Prostate gland (tissue), 2 donors: ENCODE measurements at regions not wholly inside any gene's neighbourhood (a gene's known extent, or its start where the extent isn't known, plus 50 kb on each side); places are given as distances from the start of the nearest gene placed in this dataset.

Experiments used
- DNase-seq: peaks from one replicate; pipeline ENCODE4 v3.0.0-alpha.2; 2019; ENCODE audit warnings: low spot score
- H3K27ac ChIP-seq, 2 donors: fragments of 200-600 bp; sonication (generic); 2 replicates each; pipeline ENCODE4 v1.5.1; 2017 to 2019
- H3K27me3 ChIP-seq: fragments of 200-600 bp; sonication (generic); replicated peaks from 2 replicates; pipeline ENCODE4 v1.5.1; 2019; ENCODE audit not compliant: insufficient read depth
- H3K36me3 ChIP-seq, 2 donors: fragments of 200-600 bp; sonication (generic); 1 replicate in 1 of 2; 2 replicates in 1 of 2; pipeline versions ENCODE4 v1.5.1 to v1.8.1; 2017 to 2019
- H3K4me1 ChIP-seq: fragments of 200-600 bp; sonication (generic); replicated peaks from 2 replicates; pipeline ENCODE4 v1.5.1; 2019
- H3K4me3 ChIP-seq, 2 donors: fragments of 200-600 bp; sonication (generic); 2 replicates each; pipeline ENCODE4 v1.5.1; 2017 to 2019
- H3K9me3 ChIP-seq: fragments of 200-600 bp; sonication (generic); 2 replicates; pipeline ENCODE4 v1.5.1; 2017
- CTCF ChIP-seq, 4 experiments: fragments of 200-600 bp in 2 of 4; fragments of 450-650 bp in 2 of 4; sonication (generic) in 2 of 4; IDR thresholded peaks; 1 replicate in 3 of 4; 2 replicates in 1 of 4; pipeline ENCODE4 v1.5.1; 2016 to 2019; ENCODE audit warnings: antibody characterized with exemption in 4 of 4, mild to moderate bottlenecking in 2 of 4, moderate library complexity in 2 of 4
- POLR2A ChIP-seq: fragments of 450-650 bp; IDR thresholded peaks from one replicate; pipeline ENCODE4 v1.6.1; 2016; ENCODE audit warnings: antibody characterized with exemption, mild to moderate bottlenecking
- POLR2AphosphoS5 ChIP-seq: sonication (generic); formaldehyde crosslinking; IDR thresholded peaks from one replicate; pipeline ENCODE4 v1.6.1; 2017; ENCODE audit warnings: antibody characterized with exemption
- WGBS: methylation state at CpG from one replicate; pipeline ENCODE4 v1.1.5; 2018; 5-methylcytosine and 5-hydroxymethylcytosine counted together
- intact Hi-C: fragments of 100-400 bp; cut with DNase I; formaldehyde crosslinking; loops from one replicate; pipeline ENCODE4 v1.14.2; 2022

DNA sequence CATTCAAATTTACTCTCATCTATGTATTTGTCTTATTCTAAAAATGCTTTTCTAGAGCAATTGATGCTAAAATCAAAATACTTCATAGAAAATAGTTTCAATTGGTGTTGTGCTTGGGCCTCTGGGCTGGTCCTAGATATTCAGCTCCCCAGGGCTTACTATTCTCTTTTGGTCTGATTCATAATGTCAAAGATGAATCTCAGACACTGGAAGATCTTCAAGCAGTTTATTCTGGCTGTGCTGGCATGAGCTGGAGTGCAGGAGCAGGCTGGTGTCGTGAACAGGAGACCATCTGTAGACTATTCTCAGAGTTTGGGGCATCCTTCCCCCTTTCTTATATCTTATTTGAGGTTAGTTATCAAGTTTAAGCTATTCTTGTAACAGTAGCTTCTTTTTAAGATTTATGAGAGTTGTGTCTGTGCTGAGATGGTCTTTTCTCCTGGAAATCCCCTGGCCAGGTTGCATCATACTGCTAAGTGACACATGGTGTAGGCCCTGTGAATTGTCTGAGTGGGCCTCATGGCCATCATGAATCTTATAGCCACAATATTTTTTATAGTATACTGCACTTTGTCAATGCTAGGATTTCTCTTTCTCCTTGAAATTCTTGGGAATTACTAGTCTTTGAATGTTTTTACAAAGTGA, 1624.0 kb upstream of the IGFBP7 start:
- H3K4me3 ChIP-seq: no peak overlapping the region
- H3K4me1 ChIP-seq: no peaks in the 10 kb centered on the region
- H3K27ac ChIP-seq: no peak overlapping the region
- WGBS: 60% methylated on average over 1 of the region's 1 CpG
- DNase-seq: no peak
- H3K9me3 ChIP-seq: no peaks in the 10 kb centered on the region
- intact Hi-C loops: no loop called here
- H3K36me3 ChIP-seq: no peaks in the 10 kb centered on the region
- TF ChIP-seq POLR2A: no peak
- no peaks in the 10 kb centered on the region for H3K27me3 ChIP-seq

GRCh38 chr4:58732973-58733372, 1622.8 kb upstream of the IGFBP7 start:
- H3K27me3 ChIP-seq: no peaks in the 10 kb centered on the region
- no peak overlapping the region for H3K27ac ChIP-seq
- H3K4me1 ChIP-seq: no peaks in the 10 kb centered on the region
- TF ChIP-seq POLR2AphosphoS5 (no peak), CTCF (IDR thresholded peaks at IDR 0.05) (no peak), POLR2A (no peak)
- WGBS: 86% methylated on average over 2 of the region's 2 CpGs
- no peaks in the 10 kb centered on the region for H3K9me3 ChIP-seq
- intact Hi-C loops: no loop called here
- no peak overlapping the region for H3K4me3 ChIP-seq
- no peaks in the 10 kb centered on the region for H3K36me3 ChIP-seq
- no peak for DNase-seq

- intact Hi-C loops: no loop called here
- Histone ChIP-seq H3K9me3 (no peaks in the 10 kb centered on the region), H3K27me3 (no peaks in the 10 kb centered on the region), H3K4me3 (no peak overlapping the region), H3K27ac (no peak overlapping the region), H3K36me3 (no peaks in the 10 kb centered on the region), H3K4me1 (no peaks in the 10 kb centered on the region)
- no peak for DNase-seq
- no peak for TF ChIP-seq CTCF (IDR thresholded peaks at IDR 0.05)
- TF ChIP-seq POLR2AphosphoS5: no peak
- TF ChIP-seq POLR2A: no peak
- 94% methylated on average over 13 of the region's 15 CpGs for WGBS
These were observed 1613.8 kb upstream of the IGFBP7 start for GRCh38 chr4:58723954-58724353.

- no peaks in the 10 kb centered on the region for H3K36me3 ChIP-seq
- no peak for TF ChIP-seq CTCF (IDR thresholded peaks at IDR 0.05)
- no peak for TF ChIP-seq POLR2A
- no peak for TF ChIP-seq POLR2AphosphoS5
- intact Hi-C loops: no loop called here
- no peaks in the 10 kb centered on the region for H3K9me3 ChIP-seq
- H3K27me3 ChIP-seq: no peaks in the 10 kb centered on the region
- DNase-seq: no peak
- H3K4me1 ChIP-seq: no peaks in the 10 kb centered on the region
- H3K4me3 ChIP-seq: no peak overlapping the region
- no peak overlapping the region for H3K27ac ChIP-seq
These were observed 1600.9 kb upstream of the IGFBP7 start for GRCh38 chr4:58711039-58711438.

DNA sequence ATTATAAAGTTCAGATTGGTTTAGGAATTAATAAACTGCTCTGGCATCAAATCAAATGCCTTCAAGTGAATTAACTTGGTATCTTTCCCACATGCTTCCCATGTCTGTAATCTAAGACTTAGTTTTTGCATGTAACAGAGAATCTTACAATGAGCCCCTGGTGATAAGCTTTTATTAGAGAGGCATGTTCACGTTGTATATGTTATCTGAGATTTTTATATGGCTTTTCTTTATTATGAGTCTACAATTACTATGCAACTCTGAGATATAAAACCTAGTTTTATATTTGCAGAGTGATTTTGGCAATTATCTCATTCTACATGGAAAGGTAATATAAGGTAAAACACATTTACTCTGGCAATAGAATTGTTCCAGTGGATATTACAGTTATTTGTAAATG, 1578.4 kb upstream of the IGFBP7 start:
- WGBS: 29% methylated on average over 1 of the region's 1 CpG
- DNase-seq: no peak
- H3K27me3 ChIP-seq: no peaks in the 10 kb centered on the region
- H3K4me1 ChIP-seq: no peaks in the 10 kb centered on the region
- TF ChIP-seq POLR2A (no peak), CTCF (IDR thresholded peaks at IDR 0.05) (no peak), POLR2AphosphoS5 (no peak)
- no peaks in the 10 kb centered on the region for H3K9me3 ChIP-seq
- no peak overlapping the region for H3K27ac ChIP-seq
- no peak overlapping the region for H3K4me3 ChIP-seq
- no peaks in the 10 kb centered on the region for H3K36me3 ChIP-seq
- intact Hi-C loops: no loop called here
